ELF-1 (cell line): ENCODE measurements at regions not wholly inside any gene's neighbourhood (a gene's known extent, or its start where the extent isn't known, plus 50 kb on each side); places are given as distances from the start of the nearest gene placed in this dataset.
A peak's percentile ranks its signal among the peaks of the same experiment; 100 is the strongest.
"Not testable (repeated sequence)": the region's sequence is repeated elsewhere in the genome, so short reads cannot be mapped to it uniquely, and the experiment has no call there.

Experiments used
- DNase-seq: peaks from one replicate; pipeline ENCODE4 v3.0.0-alpha.2; 2016; ENCODE audit warnings: low read depth, low spot score

DNA sequence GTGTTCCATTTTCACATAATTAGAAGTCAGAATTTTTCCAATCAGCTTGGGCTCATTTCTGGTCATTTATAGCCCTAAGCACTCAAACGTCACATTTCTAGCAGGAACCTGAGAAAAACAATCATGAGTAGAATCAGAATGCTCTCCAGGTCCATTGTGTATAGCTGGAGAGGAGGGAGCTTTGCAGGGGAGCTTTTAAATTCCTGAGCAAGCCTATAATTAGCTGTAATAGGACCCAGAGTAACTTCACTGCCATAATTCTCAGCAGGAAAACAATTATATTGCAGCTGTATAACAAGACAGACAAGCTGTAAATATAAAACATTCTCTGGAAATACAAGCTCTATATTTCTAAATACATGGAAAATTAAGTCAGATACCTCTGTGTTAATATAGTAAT lies 637.6 kb upstream of the SGCD start:
- DNase-seq = no peak

GRCh38 chr5:155696362-155696761 lies 630.6 kb upstream of the SGCD start:
- DNase-seq = no peak

DNA sequence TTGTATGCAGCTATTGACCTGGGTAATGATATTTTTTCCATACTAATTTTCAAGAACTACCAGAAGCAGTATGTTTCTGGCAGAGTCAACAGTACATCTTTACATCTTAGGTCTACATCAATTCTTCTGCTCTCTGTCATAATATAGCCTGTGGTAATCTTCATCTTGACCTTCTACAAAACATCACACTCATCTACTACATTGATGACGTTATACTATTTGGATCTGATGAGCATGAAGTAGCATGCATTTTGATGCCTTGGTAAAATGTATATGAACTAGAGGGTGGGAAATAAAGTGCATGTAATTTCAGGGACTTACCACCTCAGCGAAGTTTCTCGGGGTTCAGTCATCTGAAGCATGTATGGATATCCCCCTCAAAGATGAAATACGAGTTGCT lies 629.7 kb upstream of the SGCD start:
- no peak for DNase-seq

- DNase-seq = no peak
These were observed 627.6 kb upstream of the SGCD start for GRCh38 chr5:155699385-155699784.

DNA sequence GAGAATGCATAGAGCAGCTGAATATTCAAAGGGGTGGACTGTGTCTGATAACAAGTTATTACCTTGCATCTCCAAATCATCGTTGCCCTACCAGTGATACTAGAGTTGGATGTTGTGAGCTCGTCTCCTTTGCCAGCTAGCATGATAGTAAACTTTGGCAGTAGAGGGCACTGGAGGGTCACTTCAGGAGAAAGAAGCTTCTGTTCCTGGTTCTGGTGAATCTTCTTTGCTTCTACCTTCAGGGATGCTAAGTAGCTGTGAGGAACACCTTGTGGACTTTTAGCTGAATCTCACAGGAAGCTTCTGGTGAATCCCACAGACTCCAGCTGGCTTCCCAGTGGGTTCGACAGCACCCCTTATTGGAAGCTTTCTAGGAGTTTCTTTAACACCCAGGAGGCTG lies 626.6 kb upstream of the SGCD start:
- peak; percentile 6 for DNase-seq

- no peak for DNase-seq
These were observed 615.1 kb upstream of the SGCD start for GRCh38 chr5:155711882-155712281.

DNA sequence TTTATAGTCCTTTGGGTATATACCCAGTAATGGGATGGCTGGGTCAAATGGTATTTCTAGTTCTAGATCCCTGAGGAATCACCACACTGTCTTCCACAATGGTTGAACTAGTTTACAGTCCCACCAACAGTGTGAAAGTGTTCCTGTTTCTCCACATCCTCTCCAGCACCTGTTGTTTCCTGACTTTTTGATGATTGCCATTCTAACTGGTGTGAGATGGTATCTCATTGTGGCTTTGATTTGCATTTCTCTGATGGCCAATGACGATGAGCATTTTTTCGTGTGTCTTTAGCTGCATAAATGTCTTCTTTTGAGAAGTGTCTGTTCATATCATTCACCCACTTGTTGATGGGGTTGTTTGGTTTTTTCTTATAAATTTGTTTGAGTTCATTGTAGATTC lies 612.5 kb upstream of the SGCD start:
- DNase-seq = not testable (repeated sequence)

DNA sequence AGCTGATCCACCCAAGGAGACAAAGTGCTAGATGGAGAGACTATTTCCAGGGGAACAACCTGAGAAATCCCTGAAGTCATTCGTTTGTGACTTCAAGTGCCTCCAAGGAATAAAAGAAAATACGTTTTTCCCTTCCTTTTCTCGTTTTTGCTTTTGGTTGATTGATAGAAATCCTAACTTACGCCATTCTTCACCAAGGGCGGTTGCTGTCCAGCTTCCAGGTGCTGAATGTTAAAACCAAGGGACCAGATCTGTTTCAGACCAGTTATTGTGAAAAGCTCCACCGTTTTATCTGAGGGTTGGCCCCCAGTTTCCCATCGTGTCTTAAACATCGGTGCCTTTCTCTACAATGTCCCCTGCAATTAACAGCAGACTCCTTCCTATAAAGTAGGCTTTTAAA lies 600.7 kb upstream of the SGCD start:
- DNase-seq = no peak

DNA sequence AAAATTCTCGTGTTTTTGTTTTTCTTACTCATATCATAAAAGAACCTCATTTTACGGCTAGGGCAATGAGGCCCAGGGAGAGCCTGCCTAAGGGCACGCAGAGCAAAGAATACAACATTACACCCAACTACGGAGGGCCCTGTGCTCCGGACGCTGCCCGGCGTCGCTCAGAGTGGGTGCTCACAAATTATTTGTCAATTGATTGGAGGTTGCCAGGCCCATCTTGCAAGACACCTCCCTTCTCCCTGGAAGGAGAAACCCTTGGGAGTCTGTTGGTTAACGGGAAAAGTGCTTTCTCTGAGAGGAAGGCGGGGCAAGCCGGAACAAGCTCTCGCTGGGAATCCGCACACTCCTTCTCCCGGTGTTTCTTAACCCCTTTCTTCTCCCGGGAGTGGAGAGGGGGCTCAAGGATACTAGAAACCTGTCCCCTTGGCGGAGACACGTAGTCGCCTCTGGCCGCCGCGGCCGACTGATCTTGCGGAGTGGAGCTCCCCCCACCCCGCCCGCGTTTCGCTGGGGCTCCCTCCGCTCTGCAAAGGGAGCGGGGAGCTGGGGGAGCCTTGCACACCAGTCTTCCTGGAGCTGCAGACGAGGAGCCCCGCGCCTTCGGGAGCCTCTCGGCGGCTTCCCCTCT lies 599.3 kb upstream of the SGCD start:
- peak; percentile 4 for DNase-seq

- peak; percentile 73 for DNase-seq
These were observed 598.7 kb upstream of the SGCD start for GRCh38 chr5:155728146-155728856.

- DNase-seq = peak; percentile 23
These were observed 597.9 kb upstream of the SGCD start for GRCh38 chr5:155728857-155729683.

- no peak for DNase-seq
These were observed 597.3 kb upstream of the SGCD start for GRCh38 chr5:155729684-155730059.

DNA sequence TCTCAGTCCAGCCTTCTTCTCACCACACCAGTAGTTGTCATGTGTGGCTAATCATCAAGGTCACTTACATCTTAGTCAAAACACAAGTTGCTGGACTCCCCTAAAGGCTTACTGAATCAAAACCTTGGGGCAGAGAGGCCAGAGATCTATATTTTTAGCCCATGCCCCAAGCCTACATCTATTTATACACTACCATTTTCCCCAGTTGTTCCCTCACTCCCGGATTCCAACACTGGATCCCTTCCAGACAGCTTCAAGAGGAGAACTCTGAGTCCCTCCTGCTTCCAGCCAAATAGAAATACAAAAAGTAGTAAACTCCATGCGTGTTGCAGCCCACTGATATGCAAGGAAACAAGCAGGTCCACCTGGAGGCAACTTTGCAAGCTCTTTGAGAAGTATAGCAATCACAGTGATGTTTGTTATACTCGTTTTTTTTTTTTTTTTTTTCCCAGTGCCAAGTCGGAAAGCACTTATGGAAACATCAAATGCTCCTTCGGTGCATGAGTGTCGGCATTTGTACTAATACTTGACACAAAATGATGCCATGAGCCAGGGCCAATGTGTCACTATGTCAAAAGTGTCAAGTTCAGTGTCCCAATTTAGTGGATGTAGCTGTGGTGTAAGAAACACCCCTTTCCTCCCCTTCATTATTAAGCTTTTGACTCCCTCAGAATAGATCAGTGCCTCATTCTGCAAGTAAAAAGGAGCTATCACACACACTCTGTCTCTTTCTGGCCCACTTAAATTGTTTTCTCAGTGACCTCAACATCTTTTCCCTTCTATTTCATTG lies 594.2 kb upstream of the SGCD start:
- DNase-seq = no peak

DNA sequence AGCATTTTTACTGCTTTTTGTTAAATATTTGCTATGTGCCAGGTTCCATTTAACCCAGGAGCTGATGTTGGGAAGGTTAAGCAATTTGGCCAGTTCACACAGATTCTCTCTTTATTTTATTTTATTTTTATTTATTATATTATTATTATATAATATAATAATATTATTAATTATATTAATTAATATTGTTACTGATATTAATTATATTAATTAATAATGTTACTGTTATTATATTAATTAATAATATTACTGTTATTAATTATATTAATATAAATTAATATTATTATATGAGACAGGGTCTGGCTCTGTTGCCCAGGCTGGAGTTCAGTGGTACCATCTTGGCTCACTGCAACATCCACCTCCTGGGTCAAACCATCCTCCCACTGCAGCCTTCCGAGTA lies 593.0 kb upstream of the SGCD start:
- DNase-seq = no peak

- DNase-seq = no peak
These were observed 591.6 kb upstream of the SGCD start for GRCh38 chr5:155735388-155735787.

DNA sequence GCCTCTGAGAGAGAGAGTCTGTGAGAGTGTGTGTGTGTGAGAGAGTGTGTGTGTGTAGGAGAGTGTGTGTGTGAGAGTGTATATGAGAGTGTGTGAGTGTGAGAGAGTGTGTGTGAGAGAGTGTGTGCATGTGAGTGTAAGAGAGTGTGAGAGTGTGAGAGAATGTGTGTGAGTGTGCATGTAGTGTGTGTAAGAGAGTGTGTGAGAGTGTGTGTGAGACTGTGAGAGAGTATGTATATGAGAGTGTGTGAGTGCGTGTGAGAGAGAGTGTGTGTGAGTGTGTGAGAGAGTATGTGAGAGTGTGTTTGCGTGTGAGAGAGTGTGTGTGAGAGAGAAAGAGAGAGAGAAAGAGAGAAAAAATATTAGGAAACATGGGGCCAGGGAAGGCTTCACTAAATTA lies 588.3 kb upstream of the SGCD start:
- no peak for DNase-seq

GRCh38 chr5:155746367-155747038 lies 580.5 kb upstream of the SGCD start:
- DNase-seq = no peak

GRCh38 chr5:155750101-155750500 lies 576.9 kb upstream of the SGCD start:
- no peak for DNase-seq

DNA sequence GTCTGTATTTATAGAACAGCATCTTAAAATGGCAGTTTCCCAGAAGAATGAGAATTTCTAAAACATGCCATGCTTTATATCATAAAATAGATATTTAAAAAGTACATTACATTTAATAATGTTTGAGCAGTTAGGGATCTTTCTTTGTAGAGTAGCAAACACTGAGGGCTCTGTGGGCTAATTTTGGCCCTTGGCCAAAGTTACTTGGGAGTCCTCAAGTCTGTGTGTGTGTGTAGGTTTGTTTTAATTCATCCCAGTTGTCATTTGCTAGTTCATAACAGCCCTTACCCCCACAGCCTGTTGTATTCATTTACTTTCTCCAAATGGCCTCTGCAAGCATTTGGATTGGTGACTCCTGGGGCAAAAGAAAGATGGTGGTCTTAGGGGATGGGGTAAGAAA lies 576.4 kb upstream of the SGCD start:
- no peak for DNase-seq

DNA sequence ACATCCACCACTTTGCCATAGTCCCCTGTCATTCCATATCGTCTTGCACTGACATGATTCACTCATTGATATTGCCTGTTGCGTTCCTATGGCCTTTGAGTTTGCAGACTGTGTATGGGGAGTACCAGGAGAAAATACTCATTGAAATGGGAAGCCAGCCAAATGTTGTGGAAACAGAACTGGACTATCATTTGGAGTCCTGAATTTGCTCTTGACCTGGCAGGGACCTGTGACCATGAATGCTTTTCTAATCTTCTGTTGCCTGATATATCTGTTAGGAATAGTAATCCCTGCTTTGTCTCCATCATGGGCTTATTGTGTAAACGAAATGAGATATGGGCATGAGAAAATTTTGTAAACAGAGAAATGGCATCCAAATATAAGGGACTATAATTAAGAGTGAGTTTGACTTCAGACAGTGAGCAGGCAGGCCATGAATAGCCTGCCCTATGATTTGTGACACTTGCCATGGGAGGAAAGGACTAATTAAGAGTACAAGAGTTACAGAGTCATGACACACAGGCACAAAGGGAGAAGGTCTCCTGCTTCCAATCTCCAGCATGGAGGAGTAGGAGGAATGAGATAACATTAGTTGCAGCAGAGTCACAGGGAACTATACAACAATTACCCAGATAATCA lies 572.9 kb upstream of the SGCD start:
- DNase-seq = no peak

GRCh38 chr5:155759252-155759651 lies 567.7 kb upstream of the SGCD start:
- DNase-seq = no peak
